Stimulated activated naive CD8-positive, alpha-beta T cell treated with anti-CD3 and anti-CD28 coated beads, Interleukin-15, Interleukin-2, amounts not matched to agents 100 U/mL and 50 U/mL, for 24 hours (primary cell): ENCODE measurements at regions not wholly inside any gene's neighbourhood (a gene's known extent, or its start where the extent isn't known, plus 50 kb on each side); places are given as distances from the start of the nearest gene placed in this dataset.

ENCODE experiments used
- ATAC-seq: fragments of 150-1000 bp; cut with Tn5 transposase; one replicate; pipeline ENCODE4 v1.10.0; 2021
- DNase-seq: peaks from one replicate; pipeline ENCODE4 v3.0.0; 2021

DNA sequence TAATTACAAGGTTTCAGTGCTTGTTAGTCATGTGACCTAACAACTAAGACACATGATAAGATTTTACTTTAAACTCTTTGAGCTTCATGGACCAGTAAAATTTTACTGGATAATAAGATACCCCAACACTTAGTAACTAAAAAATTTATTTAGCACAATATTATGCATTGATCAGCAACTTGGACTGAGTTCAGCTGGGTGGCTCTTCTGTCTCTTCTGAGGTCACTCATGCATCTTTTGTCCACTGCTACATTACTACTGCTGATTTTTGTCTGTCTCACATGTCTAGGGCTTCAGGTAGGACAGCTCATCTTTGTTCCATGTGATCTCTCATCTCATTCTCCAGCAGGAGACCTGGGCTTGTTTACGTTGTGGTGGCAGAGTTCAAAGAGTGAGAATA, 370.2 kb upstream of the TMTC1 start:
- ATAC-seq (no peak), DNase-seq (no peak)

DNA sequence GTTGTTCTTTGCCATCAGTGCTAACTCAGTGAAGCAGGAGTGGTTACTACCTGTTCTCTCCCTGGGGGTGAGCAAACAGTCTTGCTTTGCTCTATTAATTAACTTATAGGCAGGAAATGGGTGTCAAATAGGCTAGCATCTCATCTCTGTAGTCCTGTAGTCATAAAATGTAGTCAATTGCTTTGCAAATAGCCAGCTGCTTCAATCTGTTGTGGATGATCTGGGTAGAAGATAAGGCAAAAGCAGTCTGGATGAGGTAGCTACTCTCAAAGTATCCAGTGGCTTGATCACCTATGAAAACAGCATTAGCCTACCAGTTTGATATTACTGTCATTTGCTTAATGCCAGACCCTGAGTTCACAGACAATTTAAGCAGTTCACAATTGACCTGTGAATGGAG, 369.0 kb upstream of the TMTC1 start:
- no peak for ATAC-seq
- DNase-seq = no peak

DNA sequence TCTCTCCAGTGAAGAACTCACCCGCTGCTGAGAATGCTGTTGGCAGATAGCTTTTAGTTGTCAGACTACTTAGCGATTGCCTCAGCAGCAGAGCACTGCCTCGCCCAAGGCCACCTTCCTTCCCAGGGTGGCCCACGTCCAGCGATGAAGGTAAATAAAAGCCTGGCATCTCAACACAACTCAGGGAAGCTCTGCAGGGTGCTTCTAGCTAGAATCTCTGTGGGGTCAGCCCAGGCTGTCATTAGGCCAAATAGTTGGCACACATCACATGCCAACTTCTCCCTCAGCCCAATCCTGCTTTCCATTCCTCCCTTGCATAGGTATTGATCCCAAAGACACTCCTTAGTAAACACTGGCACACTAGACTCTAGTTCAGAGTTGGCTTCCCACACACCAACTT, 368.1 kb upstream of the TMTC1 start:
- DNase-seq = no peak
- ATAC-seq = no peak

DNA sequence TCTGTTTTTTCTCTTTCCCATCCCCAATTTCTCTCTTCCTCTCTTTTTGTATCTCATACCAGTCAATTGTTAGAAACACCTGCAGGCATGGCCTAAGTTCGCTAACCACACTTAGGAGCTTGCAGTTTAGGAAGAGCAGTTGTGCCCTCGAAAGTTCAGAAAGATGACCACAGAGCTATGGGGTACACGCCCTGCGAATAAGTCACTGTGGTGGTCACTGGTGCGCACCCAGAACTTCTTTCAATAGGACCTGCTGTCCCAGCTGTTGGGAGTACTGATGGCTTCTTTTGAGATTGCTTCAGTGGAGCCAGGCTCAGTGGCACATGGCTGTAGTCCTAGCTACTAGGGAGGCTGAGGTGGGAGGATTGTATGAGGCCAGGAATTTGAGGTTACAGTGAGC, 362.8 kb upstream of the TMTC1 start:
- DNase-seq (no peak), ATAC-seq (no peak)

DNA sequence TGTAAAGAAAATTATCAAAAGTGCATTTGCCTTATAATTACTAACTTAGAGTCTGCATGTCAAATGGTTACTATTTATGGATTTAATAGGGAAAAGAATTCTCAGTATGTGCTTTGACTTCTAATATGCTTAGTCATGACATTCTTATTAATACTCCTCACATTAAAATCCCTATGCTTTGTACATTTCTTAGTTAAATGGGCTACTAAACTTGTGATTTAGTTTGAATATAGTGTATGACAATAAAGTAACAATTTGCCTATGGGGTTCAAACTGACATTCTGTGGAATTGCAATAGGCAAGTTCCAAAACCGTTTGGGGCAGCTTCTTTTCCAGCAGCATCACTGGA, 361.9 kb upstream of the TMTC1 start:
- ATAC-seq (no peak), DNase-seq (no peak)

DNA sequence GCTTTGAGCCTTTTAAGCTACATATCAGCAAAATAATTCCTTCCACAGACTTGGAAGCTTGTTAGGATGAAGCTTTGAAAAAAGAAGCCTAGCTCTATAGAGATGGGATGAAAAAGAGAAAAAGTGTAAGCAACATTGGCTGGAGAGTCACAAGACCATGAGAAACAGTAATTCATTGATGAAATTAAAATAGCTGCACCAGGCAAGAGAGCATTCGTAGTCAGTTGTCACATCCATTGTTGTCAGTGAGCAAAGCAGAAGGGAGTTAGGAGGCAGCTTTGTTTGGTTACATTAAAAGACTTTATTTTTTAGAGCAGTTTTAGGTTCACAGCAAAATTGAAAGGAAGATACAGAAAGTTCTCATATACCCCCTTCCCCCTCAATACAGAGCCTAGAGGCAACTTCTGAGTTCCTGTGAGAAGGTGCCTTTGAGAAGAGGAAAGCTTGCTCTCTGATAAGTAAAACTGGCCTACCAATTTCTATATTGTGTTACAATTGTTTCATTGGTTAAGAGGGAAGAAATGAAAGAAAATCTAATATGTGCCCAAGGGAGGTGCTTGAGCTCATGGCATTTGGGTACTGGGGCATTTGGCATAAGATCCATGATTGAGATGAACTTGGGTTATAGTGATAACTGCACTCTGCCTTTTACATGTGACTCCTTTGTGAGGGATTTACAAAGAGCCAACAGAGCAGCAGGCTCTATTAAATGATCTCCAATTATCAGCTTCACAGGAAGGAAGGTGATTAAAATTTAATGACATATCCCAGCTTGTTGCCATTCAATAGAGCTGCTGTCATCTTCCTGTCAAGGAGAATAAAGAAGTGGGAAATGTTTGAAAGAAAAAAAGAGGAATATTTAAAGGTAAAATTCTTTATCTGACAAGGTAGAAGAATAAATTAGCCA, 361.3 kb upstream of the TMTC1 start:
- ATAC-seq = no peak
- no peak for DNase-seq

DNA sequence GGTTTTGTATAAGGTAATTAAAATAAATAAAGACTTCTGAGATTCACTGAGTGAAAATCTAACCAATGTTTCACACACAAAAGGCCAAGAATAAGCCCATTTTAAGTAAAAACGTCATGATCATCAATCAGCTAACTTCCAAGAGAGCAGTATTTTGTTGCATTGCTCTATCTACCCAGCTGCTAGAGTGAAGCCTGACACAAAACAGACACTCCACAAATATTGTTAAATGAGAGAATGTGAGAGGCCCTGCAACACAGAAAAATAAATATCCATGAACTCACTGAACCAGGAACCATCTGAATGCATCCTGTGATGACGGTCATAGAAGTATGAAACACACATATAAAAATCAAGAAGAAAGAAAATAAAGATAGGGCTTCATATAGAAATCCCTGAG, 358.6 kb upstream of the TMTC1 start:
- no peak for ATAC-seq
- DNase-seq = no peak

DNA sequence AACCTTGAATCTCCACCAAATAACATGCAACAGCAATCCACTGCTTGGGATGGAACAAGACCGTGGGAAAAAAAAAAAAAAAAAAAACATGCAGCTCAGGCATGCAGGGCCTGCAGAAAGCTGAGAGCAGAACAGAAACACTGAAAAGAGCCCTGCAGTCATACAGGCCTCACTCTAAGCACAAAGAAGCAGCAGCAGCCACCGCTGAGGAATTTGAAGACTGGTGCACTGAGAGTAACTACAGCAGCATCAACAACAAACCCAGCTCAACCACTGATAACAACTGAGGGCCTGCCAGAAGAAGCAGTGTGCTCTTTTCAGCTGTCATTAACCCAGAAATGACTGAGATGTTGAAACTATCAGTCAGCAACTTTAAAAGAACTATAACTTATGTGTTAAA, 354.7 kb upstream of the TMTC1 start:
- no peak for DNase-seq
- ATAC-seq = no peak

DNA sequence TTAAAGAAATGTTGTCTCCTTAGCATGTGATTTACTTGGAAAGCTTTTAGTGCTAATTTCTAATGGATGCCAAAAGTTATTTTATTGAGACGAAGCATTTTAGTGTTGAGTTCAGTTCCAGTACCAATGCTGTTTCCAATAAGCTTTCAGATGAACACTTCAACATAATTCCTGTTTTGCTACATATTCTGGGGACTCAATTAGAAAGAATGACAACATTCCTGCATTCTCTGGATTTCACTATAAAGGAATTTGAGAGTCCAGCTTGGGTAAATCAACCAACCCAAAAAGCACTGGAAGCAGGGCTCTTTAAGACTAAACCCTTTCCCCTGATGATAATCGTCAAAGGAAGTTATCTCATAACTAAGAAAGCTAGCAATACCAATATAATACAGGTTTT, 353.0 kb upstream of the TMTC1 start:
- no peak for ATAC-seq
- DNase-seq = no peak

DNA sequence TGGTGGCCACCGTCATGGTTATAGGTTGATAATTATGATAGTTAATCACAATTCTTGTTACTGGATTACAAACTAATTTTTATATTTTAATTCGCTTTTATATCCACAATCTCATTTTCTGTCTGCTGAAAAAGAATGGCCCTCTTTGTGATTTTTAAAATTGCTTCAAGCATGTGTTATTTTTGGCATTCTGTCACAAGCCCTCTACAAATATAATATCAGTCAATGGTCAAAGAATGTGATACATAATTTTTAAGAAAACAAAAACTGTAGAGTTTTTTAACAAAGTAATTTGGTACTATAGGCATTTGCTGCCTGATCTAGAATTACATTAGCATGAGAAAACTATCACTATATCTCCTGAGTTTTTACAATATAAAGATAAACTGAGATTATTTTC, 352.0 kb upstream of the TMTC1 start:
- no peak for ATAC-seq
- DNase-seq = no peak

DNA sequence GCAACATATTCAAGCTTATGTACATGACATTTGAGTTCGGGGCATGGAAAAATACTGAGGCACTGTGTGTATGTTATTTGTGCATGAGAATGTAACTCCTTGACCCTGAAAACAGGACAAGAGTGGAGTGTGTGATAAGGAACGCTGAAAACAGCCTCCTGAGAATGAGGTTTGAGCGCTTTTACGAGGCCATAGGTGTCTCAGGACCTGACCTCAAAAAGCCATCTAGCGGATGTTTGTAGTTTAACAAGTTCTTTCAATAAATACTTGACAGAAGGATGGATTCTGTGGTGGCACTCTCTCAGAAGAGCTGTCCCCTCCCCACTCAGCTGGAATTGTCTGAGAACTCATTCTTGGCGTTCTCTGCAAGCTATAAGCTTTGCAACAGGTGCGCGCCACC, 350.5 kb upstream of the TMTC1 start:
- DNase-seq (no peak), ATAC-seq (no peak)

DNA sequence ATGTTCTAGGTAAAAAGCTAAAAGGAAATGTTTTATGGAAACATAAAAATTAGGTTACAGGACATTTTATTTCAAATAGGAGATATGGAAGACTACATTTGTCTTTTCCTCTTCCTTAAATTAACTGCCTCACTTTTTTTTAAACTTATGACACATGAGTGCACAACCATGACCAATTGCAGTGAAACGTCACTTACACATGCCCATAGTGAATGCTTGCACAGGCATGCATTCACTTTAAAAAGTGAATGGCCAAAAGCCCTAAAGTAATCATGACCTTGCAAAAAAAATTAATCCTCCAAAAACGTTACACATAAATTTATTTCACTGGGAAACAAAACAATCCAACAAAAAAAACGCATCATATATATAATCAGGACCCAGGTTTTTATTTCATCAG, 343.2 kb upstream of the TMTC1 start:
- ATAC-seq = no peak

DNA sequence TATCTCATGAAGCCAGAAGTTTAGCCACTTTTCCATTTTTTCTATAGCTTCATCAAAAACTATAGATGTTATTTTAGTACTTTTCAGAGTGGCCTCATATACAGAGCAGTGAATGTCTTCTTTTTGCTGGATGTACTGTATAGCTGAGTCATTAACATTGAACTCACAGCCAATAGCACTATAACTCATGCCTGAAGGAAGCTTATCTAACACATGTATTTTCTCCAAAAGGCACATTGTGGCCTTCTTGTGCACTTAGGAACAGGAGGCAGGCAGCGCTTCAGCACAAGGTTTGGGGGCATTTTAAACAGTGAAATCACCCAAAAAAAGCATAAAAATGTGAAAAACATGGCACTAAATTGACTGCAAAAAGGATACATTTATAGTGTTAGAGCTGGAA, 336.8 kb upstream of the TMTC1 start:
- no peak for DNase-seq
- ATAC-seq = no peak

More for the DNA sequence above, 343.2 kb upstream of the TMTC1 start:
- no peak for DNase-seq

DNA sequence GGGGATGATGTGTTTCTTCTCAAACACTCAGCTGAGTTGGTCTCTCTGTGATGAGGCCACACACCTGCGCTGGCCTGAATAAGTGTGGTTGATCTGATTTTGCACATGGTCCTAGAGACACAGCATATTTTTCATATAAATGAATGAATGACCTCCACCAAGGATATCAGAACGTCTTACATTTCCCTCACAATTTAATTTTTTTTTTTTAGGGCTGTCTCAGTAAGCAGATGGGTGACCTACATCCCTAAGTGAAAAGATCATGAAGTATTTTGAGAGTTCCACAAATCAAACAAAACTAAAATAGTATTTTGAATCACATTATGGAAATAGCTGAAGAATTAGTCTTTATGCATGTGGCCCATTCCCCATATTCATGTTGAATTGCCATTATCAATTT, 333.7 kb upstream of the TMTC1 start:
- ATAC-seq = no peak
- no peak for DNase-seq

DNA sequence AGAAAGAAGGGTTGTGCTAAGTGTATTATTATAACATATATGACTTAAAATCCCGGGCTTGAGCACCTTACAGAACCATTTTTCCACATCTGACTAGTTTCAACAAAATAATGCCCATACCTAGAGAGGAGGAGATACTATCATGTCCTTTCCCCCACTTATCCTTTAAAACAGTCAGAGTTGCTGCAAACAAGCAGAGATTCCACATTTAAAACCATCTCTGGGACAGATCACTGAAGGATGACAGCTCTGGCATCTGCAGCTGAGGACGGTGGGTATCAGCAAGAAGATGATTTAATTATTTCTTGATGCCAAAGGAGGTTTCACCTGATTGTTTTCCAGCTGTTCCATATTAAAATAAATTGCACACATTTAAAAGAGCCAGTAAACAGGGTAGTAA, 328.0 kb upstream of the TMTC1 start:
- ATAC-seq = no peak
- DNase-seq = no peak

DNA sequence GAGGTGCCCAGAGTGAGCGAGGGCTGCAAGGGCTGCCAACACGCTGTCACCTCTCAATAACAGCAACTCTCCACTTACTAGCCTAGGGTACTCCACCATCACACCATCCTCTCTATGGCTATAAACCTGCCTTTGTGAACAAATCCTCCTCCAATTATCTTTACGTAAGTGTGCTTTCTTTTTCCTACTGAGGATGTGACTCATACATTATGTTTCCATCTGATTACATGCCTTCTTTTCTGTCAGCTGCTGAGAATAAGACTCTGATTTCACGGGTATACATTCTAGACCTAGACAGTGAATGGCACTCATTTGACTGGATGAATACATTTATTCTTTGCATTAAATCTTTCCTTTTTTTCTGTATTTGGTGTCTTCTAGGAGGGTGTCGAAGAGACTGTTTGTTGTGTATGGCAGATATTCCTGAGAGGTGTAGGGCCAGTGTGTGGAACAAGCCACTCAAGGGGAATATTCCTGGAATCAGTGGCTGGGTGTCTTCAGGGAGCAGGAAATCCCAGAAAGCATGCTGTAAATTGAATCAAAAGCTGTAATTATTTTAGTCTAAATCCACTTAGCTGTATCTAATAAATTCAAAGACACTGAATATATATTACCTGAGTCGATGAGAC, 327.3 kb upstream of the TMTC1 start:
- no peak for ATAC-seq

DNA sequence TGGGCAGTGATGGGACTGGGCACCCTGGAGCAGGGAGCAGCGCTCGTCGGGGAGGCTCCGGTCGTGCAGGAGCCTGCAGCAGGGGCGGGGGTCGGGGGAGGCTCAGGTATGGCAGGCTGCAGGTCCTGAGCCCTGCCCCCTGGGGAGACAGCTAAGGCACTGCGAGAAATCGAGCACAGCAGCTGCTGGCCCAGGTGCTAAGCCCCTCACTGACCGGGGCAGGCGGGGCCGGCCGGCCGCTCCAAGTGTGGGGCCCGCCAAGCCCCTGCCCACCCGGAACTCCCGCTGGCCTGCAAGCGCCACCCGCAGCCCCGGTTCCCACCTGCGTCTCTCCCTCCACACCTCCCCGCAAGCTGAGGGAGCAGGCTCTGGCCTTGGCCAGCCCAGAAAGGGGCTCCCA, 326.8 kb upstream of the TMTC1 start:
- DNase-seq (no peak), ATAC-seq (no peak)

More for the DNA sequence above, 327.3 kb upstream of the TMTC1 start:
- DNase-seq = no peak

DNA sequence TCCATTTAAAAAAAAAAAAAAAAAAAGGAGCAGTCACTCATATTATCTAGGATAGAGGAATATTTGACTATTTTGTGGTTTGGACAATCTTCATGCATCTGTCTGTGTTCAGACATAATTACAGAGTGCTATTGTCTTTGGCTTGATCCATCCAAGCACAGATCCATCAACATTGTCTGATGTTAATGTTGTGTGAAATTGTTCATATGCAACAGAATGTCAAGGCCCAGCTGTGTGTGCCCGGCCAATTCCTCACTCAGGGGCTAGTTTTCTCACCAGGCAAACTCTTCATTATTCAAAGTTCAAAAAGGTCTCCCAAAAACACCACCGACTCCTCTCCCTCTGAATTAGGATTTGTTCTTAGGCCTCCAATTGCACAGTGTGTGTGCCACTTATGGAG, 324.9 kb upstream of the TMTC1 start:
- ATAC-seq (no peak), DNase-seq (no peak)

DNA sequence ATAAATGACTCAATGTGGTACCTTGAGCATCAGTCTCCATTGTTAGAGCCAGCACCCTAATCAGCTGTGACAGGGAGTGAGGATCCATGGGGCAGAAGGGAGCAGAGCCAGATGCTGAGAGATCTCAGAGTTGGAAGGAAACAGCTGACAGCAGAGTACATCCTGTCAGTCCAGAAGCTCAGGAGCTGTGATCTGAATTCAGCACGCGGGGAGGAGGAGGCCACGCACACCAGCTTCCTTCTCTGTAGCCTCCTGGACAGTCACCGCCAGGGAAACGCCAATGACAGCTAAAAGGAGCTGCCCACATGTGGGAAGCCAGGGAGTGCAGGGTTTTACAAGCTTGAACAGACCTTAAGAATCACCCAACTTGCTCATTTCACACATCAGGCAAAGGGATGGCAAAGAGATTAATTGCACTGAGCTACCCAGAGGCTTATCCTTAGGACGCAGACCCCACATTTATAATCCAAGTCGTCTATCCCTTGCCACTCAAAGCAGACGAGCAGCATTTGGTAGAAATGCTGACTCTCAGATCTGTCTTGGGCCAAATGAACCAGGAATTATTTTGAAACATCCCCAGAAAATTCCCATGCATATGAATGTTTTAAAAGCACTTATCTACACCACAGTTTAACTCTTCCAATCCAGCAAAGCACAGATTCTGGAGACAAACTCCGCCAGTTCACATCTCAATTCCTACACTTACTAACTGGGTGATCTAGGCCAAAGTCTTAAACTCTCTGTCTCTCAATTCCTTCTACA, 322.6 kb upstream of the TMTC1 start:
- no peak for DNase-seq
- ATAC-seq = no peak

DNA sequence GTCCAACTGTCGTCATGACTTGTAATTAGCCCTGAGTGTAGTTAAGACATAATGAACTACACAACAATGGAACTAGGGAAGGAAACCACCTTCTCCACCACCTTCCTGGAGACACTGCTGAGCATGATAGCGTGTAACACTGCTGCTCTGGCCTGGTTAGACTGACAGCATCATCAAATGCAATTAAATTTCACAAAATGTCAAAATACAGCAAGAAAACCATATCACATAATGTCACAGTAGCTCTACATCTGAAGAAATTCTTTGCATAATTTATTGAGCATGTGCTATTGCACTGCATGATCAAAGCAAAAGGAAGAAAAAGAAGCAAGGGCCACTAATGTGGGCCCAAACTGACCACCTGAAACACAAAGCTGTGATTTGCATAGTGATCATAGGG, 321.8 kb upstream of the TMTC1 start:
- ATAC-seq (no peak), DNase-seq (no peak)

DNA sequence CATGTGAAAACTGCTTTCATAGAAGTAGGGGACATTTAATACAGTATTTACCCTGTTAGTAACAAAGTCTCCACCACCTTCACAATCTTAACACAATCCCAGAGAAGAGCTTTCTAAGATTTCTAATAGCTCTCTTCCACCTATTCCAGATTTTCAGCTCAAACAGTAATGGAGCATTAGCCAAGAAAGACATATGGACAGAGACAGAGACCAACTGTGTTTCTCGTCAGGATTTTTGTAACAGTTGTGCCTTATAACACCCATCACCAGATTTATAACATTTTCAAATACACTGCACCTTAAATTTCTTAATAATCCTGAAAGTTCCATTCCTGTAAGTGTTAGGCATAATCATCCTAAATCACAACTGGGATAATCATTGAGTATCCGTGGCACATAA, 321.2 kb upstream of the TMTC1 start:
- DNase-seq = no peak
- ATAC-seq = no peak

DNA sequence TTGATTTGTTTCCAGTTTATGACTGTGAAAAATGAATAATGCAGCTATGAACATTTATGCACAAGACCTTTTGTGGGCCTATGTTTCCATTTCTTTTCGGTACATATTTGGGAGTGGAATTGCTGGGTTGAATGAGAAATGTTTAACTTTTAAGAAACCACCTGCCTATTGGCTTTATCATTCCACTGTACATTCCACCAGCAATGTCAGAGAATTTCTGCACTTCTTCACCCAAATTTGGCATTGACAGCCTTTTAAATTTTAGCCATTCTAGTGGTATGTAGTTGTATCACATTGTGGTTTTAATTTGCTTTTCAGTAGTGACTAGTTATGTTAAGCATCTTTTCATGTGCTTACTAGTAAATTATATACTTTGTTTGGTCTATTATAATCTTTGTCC, 317.0 kb upstream of the TMTC1 start:
- DNase-seq (no peak), ATAC-seq (no peak)

DNA sequence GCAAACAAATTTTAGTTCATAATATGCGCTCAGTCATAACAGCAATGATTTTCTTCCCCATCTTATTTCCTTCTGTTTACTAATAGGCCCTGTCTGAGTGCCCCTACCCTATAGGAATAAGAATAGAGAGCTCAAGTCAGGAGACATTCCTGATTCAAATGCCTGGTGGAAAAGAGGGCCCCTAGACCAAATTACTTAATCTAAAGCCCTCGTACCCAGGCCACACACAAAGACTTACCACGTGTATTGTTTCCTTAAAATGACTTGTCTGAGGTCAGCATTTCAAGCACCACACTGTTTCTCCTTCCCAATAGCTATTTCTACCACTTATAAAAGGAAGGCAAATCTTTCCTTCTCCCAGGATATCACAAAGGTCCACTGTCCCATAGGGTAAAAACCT, 314.9 kb upstream of the TMTC1 start:
- no peak for ATAC-seq
- no peak for DNase-seq
